Activated CD4-positive, alpha-beta T cell treated with anti-CD3 and anti-CD28 coated beads for 48 hours (primary cell): ENCODE measurements at regions not wholly inside any gene's neighbourhood (a gene's known extent, or its start where the extent isn't known, plus 50 kb on each side); places are given as distances from the start of the nearest gene placed in this dataset.
"Not testable (repeated sequence)": the region's sequence is repeated elsewhere in the genome, so short reads cannot be mapped to it uniquely, and the experiment has no call there.

Experiments used
- DNase-seq: peaks from one replicate; pipeline ENCODE4 v3.0.0-alpha.2; 2020

DNA sequence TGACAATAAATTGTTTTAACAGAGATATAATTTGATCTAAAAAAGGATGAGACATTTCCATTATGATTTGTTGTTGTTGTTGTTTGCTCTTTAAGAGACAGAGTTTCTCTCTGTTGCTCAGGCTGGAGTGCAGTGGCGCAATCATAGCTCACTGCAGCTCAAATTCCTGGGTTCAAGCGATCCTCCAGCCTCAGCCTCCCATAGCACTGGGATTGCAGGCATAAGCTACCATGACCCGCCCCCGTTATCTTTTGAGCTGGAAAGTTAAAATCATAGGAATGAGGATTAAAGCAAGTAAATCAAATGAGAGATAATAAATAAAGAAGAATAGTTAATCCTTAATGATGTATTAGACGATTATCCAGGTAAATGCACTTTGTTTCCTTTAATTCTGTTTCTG lies 224.4 kb upstream of the SMIM31 start:
- DNase-seq = no peak

DNA sequence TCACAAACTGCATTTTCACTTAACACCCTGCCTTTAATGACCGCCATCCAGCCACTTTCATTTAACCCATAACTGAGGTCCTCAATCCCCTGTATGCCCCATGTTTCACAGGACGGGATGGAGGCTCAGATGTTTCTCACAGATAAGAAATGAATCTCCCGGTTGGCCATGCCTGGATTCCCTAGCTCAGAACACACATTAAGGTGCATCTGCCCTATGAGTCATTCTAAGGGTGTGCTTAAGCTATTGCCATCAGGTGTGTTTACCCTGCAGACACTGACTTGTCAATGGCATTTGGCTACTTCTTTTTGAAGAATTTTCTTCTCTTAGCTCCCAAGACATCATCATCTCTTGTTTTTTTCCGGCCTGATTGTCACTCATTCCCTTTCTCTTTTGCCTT lies 222.6 kb upstream of the SMIM31 start:
- no peak for DNase-seq

DNA sequence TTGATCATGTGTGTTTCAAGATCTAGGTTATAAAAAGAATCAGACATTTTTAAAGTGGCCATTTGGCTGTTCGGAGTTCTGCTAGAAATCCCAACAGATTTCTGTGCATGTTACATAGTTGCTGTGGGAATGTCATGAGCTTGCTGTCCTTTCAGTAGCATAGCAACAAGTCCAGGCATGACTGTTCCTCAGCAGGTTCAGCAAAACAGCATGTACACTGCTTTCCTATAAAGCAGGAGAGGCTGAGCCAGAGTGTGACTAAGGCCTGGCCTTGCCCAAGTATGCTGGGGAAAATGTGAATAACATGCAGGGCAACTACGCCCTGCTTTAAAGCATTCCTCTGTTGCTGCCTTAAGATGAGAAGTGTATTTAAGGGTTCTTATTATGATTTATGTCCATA lies 217.1 kb upstream of the SMIM31 start:
- DNase-seq = no peak

DNA sequence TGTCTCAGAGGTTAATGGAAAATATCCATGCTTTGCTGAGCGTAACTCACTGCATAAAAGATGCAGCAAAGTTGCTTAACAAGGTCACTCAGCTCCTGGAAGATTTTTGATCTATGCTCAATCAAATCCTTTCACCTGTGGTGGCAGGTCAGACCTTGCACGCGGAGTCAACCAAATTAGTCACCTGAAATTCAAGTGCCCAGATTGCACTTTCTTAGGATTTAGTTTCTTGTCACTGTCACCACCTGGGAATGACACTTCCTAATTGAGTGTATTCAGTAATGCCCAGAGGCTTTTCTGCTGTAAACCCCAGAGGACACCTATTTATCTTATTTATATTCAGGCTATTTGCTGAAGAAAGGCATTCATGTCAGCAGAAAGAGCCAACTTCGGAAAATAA lies 215.8 kb upstream of the SMIM31 start:
- no peak for DNase-seq

DNA sequence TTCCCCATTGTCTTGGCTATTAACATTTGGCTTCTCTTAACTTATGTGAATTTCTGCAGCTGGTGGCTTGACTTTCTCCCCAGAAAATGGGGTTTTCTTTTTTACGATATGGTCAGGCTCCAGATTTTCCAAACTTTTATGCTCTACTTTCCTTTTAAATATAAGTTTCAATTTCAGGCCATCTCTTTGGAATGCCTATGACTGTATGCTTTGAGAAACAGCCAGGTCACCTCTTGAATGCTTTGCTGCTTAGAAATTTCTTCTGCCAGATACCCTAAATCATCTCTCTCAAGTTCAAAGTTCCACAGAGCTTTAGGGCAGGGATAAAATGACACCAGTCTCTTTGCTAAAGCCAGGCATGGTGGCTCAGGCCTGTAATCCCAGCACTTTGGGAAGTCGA lies 212.9 kb upstream of the SMIM31 start:
- no peak for DNase-seq

DNA sequence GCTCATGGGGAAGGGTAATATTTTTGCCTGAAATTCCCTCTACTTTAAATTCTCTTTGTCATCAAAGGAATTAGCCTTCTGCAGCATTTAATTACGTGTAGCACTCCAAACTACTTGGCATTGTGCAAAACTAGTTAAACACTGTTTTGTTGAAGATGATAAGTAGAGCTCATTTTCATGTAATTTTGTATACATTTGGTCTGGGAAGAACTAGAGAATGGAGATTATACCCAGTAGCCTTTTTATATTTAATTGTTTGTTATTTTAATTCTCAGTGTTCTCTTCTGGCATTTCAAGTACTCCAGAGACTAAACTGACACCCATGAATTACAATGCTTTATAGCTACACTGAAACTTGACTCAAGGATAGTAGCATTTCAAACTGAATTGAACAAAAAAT lies 211.5 kb upstream of the SMIM31 start:
- no peak for DNase-seq

DNA sequence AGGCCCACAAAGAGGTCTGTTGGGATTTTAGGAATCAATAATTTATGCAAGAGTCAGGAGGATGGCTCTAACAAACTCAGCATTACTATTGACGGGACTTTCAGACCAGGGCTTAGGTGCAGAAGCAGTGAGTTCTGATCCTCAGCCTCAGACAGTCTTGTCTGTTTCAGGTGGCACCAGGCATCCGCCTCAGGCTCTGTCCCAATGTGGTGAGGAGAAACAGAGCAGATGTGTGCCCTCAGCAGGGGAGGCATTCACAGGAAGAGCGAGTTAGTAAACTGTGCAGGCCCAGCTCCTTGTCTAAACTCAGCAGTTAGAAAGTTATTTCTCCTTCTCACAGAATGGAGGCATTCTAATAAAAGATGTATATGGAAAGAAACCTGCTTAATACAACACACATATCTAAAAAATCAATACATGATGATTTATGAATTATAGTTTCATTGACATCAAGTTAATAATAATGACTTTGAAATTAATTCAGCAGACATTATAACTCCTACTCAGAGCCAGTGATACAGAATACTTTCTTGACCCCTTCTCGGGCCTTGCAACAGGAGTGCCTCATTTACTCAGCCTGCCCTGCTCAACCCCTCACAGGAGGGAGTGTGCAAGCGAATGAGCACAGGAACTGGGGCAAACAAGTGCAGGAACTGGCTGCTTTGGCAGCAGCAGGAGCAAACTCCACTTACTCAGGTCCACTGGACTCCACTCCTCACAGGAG lies 202.8 kb upstream of the SMIM31 start:
- no peak for DNase-seq

DNA sequence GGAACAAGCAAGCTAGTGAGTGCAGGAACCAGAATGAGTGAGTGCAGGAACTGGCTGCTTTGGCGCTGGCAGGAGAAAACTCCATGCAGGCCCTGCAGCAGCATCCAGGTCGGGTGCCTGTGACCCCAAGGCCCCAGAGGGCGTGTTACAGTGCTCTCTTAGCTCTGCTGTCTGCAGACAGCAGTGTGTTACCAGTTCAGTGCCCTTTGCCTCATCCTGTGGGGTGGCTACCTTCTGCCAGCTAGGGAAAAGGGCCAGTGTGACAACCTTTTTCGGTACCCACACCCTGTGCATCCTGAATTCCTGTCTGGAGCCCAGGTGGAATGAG lies 202.3 kb upstream of the SMIM31 start:
- DNase-seq = no peak

DNA sequence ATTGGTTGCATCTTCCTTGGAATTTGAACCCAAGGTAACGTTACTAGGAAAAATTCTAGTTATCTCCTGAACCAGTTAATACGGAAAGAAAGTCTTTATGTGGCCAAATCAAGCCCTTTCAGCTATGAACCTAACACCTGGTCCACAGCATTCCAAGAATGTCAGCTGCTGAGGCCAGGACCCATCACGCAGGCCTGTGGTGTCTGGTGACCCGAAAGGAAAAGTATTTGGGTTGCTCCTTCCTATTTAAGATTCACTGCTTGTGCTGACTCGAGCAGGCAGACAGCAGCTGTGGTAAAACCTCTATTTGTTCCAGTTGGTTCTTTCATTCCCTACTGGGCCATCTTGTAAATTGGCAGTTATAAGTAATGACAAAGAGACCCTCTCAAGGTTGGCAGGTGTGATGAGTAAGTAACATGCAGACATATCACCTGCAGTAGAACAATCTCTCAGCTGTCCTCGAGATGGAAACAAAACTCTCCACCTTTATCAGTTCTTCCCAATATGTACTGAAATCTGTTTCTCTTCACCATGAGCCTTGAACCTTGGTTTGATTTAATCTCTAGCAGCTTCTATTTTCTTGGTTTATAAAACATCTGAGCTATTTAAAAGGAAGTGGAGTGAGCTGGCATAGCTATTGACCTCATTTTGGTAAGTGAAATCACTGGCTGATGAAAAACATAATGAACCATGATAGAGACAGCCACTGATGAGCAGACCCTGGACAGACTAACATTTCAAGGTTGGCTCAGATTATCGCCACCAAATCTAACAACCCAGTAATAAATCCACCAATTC lies 182.1 kb upstream of the SMIM31 start:
- no peak for DNase-seq

DNA sequence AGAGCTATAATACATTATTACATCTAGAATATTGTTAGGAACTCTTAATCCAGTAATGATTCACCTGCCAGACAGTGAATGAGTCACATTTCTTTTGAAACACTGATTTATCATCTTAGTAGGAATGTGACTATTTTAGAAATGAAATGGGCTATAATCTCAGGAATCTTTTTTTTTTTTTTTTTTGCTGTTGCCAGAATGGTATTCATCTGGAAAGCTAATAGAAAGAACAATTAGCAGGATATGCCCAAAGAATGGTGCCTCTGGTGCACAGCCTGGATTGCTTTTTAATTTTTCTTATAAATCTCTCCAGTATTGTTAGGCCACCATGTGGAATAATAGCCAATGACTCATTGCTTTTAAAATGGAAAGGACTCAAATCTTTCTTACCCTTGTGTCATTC lies 181.1 kb upstream of the SMIM31 start:
- DNase-seq = no peak

DNA sequence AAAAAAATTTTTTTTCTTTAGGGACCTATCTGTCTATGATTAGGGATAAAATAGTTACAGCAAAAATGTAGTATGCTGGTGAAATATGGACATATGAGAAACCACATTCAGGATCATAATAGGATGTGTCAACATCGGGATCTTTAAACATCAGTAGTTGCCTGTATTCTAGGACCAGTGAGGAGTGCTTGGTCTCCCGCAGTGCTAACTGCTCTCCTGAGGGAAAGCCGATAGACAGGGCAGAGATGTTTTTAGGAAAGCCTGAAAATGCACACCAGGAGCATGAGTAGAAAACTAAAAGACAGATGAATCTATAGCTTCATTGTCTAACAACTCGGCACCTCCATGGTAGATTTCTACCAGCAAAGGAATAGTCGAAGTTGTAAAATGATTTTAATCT lies 178.1 kb upstream of the SMIM31 start:
- DNase-seq = no peak

DNA sequence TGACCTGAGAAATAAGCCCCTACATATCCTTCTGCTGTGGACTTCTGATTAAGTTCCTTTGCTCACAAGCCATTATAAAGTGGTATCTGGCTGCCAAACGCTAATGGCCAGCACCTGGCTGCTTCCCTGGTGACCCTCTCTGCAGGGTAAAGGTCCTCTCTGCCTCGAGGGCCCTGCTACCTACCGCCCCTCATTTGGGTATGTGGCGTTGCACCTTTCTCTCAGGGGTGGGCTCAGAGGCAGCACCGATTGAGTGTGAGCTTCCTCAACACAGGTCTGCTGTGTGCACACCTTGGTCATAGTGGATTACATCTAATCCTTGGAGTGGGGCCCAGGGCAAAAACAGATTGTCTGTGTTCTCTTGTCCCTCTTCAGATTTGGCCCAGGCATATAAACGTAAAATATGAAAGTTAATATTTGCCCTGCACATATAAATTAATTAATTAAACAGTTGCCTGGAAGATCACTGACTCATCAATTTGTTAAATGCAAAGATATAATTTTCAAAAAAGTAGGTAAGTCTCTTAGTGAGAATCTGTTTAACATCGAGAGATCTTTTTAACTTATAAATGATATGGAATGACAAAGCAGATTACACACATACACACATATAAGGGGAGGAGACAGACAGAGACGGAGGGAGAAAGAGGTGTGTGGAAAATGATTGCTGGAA lies 174.5 kb upstream of the SMIM31 start:
- DNase-seq = no peak

DNA sequence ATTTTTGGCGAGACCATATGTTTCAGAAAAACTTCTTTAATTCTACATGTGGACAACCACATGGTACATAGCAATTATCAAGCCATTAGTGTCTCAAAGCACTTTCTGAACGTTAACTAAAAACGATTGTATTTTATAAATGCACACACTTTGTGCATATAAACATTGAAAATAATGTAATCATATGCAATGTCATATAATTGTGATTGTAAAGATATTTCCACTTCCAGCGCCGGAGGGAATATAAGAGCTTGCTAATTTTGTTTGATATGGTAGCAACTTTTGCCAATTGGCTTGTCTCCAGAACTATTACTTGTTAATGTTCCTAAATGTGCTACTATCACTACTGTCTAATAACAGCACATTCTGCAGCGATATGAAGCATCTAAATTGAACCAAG lies 162.3 kb upstream of the SMIM31 start:
- DNase-seq = no peak

DNA sequence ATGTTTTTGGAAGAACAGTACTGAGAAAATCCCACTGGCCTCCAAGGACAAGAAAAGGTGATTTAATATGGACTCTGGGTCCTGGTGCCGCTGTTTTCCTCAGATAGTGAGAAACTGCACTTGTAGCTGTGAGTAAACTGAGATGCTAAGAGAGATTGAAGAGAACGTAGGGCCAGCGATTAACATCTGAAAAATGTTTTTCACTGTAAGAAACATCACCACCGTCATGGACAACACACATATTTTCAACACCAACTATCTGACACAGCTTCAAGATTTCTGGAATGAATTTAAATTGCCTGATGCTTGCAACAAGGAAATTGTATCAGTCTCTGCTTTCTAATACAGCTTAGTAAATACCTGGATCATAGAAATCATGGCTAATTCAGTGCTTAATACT lies 158.2 kb upstream of the SMIM31 start:
- no peak for DNase-seq

DNA sequence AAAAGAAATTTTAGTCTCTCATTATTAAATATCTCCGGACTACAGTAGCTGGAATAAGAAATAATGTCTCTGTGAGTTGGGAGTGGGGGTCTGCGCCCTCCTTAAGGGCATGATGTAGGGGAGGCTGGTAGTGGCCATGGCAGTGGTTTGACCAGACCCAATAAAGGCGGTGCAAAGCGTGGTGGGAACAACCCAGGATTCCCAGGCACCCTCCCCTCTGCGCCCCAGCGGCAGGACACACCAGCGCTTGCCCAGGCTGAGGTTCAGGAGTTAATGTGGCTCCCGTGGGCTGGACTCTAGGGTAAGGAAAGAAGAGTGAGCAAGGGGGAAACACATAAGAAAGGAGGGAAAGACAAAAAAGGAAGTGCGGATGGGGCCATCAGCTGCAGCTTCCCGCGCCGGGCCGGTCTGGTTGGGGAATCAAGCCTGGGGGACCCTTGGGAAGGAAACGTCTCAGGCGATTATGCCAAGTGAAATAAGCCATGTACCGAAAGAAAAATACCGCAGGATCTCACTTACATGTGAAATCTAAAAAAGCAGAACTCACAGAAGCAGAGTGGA lies 157.5 kb upstream of the SMIM31 start:
- no peak for DNase-seq

DNA sequence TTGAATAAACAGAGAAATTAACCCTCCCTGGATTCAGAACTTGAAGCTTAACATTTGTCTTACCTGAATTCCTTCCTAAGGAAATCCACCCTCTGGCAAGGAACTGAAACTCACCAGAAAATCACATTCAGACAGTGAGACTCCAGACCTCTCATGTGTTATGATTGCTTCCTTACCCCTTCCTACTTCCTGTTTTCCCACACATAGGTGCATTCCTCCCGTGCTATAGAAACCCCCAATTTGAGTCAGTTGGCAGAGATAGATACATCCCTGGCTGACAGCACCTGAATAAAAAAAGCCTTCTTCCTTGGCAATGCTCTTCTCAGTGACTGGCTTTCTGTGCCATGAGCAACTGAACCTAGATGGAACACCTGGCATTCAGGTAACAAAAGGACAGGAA lies 157.0 kb upstream of the SMIM31 start:
- no peak for DNase-seq

DNA sequence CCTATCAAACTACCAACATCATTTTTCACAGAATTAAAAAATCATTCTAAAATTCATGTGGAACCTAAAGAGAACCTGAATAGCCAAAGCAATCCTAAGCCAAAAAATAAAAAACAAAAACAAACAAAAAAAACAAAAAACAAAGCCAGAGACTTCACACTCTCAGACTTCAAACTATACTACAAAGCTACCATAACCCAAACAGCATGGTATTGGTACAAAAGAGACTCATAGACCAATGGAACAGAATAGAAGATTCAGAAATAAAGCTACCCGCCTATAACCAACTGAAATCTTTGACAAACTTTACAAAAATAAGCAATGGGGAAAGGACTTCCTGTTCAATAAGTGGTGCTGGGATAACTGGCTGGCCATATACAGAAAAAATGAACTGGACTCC lies 152.3 kb upstream of the SMIM31 start:
- no peak for DNase-seq

DNA sequence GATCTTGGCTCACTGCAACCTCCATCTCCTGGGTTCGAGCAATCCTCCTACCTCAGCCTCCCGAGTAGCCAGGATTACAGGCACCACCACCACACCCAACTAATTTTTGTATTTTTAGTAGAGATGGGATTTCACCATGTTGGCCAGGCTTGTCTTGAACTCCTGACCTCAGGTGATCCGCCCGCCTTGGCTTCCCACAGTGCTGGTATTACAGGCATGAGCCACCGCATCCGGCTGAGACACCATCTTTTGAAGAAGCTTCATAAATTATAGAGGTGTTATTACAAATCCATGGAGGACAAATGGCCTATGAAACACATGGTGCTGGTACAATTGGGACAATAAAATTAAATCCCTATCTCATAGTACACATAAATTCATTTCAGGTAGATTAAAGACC lies 148.1 kb upstream of the SMIM31 start:
- not testable (repeated sequence) for DNase-seq

DNA sequence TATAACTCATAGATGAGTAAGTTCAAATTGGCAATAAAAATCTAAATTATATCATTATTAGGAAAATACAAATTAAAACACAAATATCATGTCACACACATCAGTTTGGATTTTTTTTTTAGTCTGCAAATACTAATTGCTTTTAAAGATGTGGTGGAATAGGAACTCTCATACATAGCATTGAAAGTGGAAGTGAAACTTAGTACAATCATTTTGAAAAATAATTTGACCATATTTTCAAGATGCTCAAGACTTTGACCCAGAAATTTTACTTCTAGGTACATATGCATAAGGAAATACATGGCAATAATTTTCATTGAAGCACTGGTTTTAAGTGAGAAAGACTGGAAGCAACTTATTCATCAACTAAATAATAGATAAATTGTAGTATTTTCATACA lies 147.5 kb upstream of the SMIM31 start:
- no peak for DNase-seq

DNA sequence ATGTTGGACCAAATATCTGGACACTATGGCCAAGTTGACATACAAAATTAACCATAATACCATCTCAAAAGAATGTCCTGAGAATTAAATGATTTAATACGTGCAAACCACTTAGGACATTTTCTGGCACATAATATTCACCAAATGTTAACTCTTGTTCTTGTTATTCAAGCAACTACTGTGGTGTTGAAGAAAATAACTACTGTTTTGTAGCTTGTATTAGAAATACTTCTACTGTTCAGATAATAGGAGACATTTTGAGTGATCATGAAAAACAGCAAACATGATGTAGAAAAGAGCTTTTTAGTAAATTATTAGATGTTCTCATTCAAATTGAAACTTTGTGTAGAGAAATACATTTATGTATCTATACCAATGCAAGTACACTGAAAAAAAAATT lies 140.7 kb upstream of the SMIM31 start:
- no peak for DNase-seq

DNA sequence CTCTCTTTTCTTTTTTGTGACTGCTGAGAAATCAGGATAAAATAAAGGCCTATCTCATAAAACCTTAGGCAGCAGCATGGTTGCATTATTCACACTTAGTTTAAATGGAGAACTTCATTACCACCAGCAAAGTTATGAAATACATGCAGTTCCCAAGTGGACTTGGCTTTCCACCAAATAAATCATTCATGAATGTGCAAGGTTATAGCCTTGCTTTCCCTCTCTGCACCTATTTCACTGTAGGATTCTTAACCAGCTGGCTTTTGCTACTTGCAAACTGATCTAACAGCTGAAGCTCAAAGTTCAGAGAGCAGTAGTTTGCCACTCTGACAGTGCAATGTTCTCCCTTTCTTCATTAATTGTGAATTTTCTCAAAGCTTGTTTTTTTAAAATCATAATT lies 140.1 kb upstream of the SMIM31 start:
- no peak for DNase-seq

DNA sequence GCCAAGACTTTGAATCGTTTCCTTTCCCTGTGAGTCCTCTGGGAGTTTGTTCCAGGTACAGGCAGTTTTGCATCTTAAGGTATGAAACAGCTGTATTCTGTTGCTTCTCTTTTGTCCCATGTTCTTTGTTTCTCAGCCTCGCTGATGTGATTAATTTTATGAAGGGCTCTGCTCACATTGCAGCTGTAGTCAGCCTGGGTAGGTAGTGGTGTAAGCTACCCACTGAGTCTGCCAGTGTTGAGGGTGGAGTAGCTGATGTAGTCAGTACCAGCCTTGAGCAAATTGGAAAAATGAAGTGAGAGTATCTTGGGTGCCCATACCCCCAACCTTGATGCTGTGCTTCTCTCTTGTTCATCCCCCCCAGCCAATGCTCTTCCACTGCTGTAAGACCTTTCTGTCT lies 139.6 kb upstream of the SMIM31 start:
- no peak for DNase-seq

DNA sequence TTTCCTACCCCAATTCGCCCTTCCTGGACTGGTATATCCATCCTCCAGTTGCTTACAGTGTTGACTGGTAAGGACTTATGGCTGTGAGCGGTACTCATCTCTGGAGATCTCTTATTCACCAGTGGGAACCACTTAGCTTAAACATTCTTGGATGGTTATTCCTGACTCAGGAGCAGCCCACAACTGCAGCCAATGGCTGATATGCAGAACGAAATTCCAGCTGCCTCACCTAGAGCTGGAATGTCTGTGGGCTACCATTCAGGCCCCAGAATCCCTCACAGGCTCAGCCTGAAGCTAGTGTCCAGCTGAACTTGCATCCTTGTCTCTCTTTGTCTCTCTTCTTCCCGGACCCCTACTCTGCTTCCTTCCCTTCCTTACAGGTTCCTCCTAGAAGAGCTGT lies 138.9 kb upstream of the SMIM31 start:
- no peak for DNase-seq

DNA sequence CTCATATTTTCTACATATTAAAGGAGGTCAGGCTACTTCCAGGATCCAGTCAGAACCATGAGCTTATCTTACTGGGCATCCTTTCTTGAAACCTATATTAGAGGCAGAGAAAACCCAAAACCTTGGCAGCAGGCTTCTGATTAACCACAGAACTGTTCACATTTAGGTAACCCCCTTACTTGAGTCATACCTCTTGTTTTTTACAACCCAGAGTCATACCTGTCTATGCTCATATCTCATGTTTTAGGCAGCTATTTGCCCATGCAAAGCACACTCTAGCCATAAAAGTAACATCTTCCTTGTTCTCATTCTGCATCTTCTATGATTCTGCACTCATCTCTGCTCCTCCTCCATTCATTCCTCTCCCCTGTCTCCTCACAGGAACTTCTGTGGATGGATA lies 138.0 kb upstream of the SMIM31 start:
- DNase-seq = no peak
